HG03432 (cell line): ENCODE measurements at regions not wholly inside any gene's neighbourhood (a gene's known extent, or its start where the extent isn't known, plus 50 kb on each side); places are given as distances from the start of the nearest gene placed in this dataset.
A peak's percentile ranks its signal among the peaks of the same experiment; 100 is the strongest.
"Not testable (repeated sequence)": the region's sequence is repeated elsewhere in the genome, so short reads cannot be mapped to it uniquely, and the experiment has no call there.

Experiments used
- ATAC-seq: cut with Tn5 transposase; IDR thresholded peaks from one replicate; pipeline ENCODE4 v1.9.1; 2021; ENCODE audit warnings: mild to moderate bottlenecking, moderate library complexity; ENCODE audit not compliant: unreplicated experiment

- no peak for ATAC-seq
Observed at GRCh38 chrX:34576864-34577263, 80.2 kb downstream of the TMEM47 start.

- no peak for ATAC-seq
Observed at GRCh38 chrX:34565981-34566380, 91.1 kb downstream of the TMEM47 start.

GRCh38 chrX:34563804-34564203 lies 93.3 kb downstream of the TMEM47 start:
- ATAC-seq = no peak

- no peak for ATAC-seq
Observed at GRCh38 chrX:34563061-34563460, 94.0 kb downstream of the TMEM47 start.

GRCh38 chrX:34562006-34562405 lies 95.1 kb downstream of the TMEM47 start:
- no peak for ATAC-seq

- no peak for ATAC-seq
Observed at GRCh38 chrX:34560180-34560579, 96.9 kb downstream of the TMEM47 start.

- peak; percentile 67 for ATAC-seq
Observed at GRCh38 chrX:34559325-34559724, 97.8 kb downstream of the TMEM47 start.

GRCh38 chrX:34557733-34558132 lies 99.4 kb downstream of the TMEM47 start:
- ATAC-seq = no peak

GRCh38 chrX:34555481-34555880 lies 101.6 kb downstream of the TMEM47 start:
- no peak for ATAC-seq

- no peak for ATAC-seq
Observed at GRCh38 chrX:34546366-34546765, 110.7 kb downstream of the TMEM47 start.

- no peak for ATAC-seq
Observed at GRCh38 chrX:34528081-34528480, 129.0 kb downstream of the TMEM47 start.

- no peak for ATAC-seq
Observed at GRCh38 chrX:34521563-34521962, 135.5 kb downstream of the TMEM47 start.

GRCh38 chrX:34509394-34509793 lies 147.7 kb downstream of the TMEM47 start:
- ATAC-seq = no peak

GRCh38 chrX:34503119-34503518 lies 154.0 kb downstream of the TMEM47 start:
- ATAC-seq = no peak

GRCh38 chrX:34493086-34493485 lies 164.0 kb downstream of the TMEM47 start:
- ATAC-seq = no peak

GRCh38 chrX:34491126-34491525 lies 166.0 kb downstream of the TMEM47 start:
- no peak for ATAC-seq

GRCh38 chrX:34487364-34487763 lies 169.7 kb downstream of the TMEM47 start:
- no peak for ATAC-seq

GRCh38 chrX:34483980-34484379 lies 173.1 kb downstream of the TMEM47 start:
- ATAC-seq = no peak

- ATAC-seq = no peak
Observed at GRCh38 chrX:34470507-34470906, 186.6 kb downstream of the TMEM47 start.

- no peak for ATAC-seq
Observed at GRCh38 chrX:34467437-34467836, 189.6 kb downstream of the TMEM47 start.

GRCh38 chrX:34463220-34463619 lies 193.9 kb downstream of the TMEM47 start:
- ATAC-seq = not testable (repeated sequence)

GRCh38 chrX:34457850-34458249 lies 199.2 kb downstream of the TMEM47 start:
- not testable (repeated sequence) for ATAC-seq

GRCh38 chrX:34437586-34437985 lies 219.5 kb downstream of the TMEM47 start:
- ATAC-seq = no peak

GRCh38 chrX:34426334-34426733 lies 230.8 kb downstream of the TMEM47 start:
- no peak for ATAC-seq
